ENCODE measurements at regions not wholly inside any gene's neighbourhood (a gene's known extent, or its start where the extent isn't known, plus 50 kb on each side); places are given as distances from the start of the nearest gene placed in this dataset.

DNA sequence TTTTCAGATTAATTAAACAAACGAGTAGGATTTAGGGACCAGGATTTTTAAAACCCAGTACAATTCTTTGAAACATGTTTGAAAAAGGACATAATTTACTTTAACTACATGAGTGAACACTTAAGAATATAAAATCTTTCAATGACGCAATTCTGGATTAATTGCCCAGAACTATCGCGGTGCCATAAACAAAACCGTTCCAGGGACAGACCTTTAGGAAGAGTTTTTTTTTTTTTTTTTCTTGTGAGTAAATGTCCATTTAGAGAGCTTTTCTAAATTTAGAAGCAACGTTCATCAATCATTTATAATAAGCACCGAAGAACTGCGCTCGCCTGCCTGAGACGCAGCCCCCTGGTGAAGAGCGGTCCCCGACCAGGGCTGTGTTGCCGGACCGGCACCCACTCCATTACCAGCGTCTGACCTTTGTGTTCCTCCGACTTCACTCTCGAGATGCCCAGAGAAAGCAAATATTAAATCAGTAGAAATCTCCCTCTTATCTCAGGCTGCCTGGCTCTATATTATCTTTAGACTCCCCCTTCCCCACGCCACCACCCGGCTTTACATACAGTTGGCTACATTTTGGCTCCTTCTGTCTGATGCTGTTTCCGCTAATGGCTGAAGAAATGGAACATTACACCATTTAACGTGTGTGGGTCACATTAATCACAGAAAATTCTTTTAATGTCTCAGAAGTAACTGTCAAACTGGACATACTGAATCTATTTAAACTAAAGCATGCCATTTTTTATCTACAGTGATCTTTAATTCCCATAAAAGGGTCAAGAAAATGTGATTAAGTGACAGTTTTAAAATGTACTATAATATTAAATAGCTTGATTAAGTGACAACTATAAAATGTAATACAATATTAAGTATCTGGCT is 364.0 kb upstream of the MEIS1 start:
- TF ChIP-seq, protein P1, sequence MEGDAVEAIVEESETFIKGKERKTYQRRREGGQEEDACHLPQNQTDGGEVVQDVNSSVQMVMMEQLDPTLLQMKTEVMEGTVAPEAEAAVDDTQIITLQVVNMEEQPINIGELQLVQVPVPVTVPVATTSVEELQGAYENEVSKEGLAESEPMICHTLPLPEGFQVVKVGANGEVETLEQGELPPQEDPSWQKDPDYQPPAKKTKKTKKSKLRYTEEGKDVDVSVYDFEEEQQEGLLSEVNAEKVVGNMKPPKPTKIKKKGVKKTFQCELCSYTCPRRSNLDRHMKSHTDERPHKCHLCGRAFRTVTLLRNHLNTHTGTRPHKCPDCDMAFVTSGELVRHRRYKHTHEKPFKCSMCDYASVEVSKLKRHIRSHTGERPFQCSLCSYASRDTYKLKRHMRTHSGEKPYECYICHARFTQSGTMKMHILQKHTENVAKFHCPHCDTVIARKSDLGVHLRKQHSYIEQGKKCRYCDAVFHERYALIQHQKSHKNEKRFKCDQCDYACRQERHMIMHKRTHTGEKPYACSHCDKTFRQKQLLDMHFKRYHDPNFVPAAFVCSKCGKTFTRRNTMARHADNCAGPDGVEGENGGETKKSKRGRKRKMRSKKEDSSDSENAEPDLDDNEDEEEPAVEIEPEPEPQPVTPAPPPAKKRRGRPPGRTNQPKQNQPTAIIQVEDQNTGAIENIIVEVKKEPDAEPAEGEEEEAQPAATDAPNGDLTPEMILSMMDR (IDR thresholded peaks at IDR 0.05; ENCODE audit: extremely low read depth, low read depth, low read length) = no peak
- Histone ChIP-seq H4K20me1 (ENCODE audit: insufficient read depth, low read length) (no peaks in the 10 kb centered on the region), H3K4me1 (ENCODE audit: insufficient read depth, low read length) (no peaks in the 10 kb centered on the region), H2AFZ (ENCODE audit: low read length) (no peak overlapping the region), H3K9me3 (ENCODE audit: low read depth, low read length) (no peaks in the 10 kb centered on the region), H3K27me3 (ENCODE audit: insufficient read depth, low read length) (no peaks in the 10 kb centered on the region), H3K79me2 (ENCODE audit: insufficient read depth, low read length) (no peaks in the 10 kb centered on the region), H3K27ac (ENCODE audit: low read depth, low read length) (no peak overlapping the region), H3K4me3 (ENCODE audit: insufficient read depth, low read length) (no peak overlapping the region), H3K4me2 (ENCODE audit: insufficient read depth, low read length) (no peak overlapping the region), H3K36me3 (ENCODE audit: insufficient read depth, low read length) (no peaks in the 10 kb centered on the region)
- DNase-seq (ENCODE audit: insufficient read length, low spot score, missing footprints) = no peak

- Histone ChIP-seq H3K27ac (ENCODE audit: low read depth, low read length) (no peak overlapping the region), H3K4me1 (ENCODE audit: insufficient read depth, low read length) (no peaks in the 10 kb centered on the region), H4K20me1 (ENCODE audit: insufficient read depth, low read length) (no peaks in the 10 kb centered on the region), H3K79me2 (ENCODE audit: insufficient read depth, low read length) (no peaks in the 10 kb centered on the region), H2AFZ (ENCODE audit: low read length) (no peak overlapping the region), H3K36me3 (ENCODE audit: insufficient read depth, low read length) (no peaks in the 10 kb centered on the region), H3K4me3 (ENCODE audit: insufficient read depth, low read length) (no peak overlapping the region), H3K9me3 (ENCODE audit: low read depth, low read length) (no peaks in the 10 kb centered on the region), H3K4me2 (ENCODE audit: insufficient read depth, low read length) (no peak overlapping the region), H3K27me3 (ENCODE audit: insufficient read depth, low read length) (no peaks in the 10 kb centered on the region)
- DNase-seq (ENCODE audit: insufficient read length, low spot score, missing footprints) = no peak
- TF ChIP-seq, protein P1 (IDR thresholded peaks at IDR 0.05; ENCODE audit: extremely low read depth, low read depth, low read length) = no peak
Measured at GRCh38 chr2:66069937-66070720, 364.8 kb upstream of the MEIS1 start.

DNA sequence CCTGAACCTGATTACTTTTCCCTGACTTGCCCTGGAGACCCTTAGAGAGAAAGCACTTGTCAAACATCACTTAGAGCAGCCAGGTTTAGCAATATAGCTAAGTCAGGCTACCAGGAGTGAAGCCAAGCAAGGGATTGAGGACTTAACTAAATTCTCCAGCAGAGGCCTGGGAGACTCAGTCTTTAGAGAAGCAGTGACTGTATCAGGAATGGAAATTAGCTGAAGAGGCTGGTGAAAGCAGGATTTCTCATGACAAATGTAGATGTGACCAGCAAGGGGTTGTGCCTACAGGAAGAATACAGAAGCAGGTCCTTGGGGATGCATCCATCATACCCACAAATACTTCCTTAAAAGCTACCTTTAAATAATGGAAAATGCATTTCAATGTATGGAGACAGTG is 368.9 kb upstream of the MEIS1 start:
- Histone ChIP-seq H3K36me3 (ENCODE audit: insufficient read depth, low read length) (no peaks in the 10 kb centered on the region), H3K27me3 (ENCODE audit: insufficient read depth, low read length) (no peaks in the 10 kb centered on the region), H3K4me2 (ENCODE audit: insufficient read depth, low read length) (no peak overlapping the region), H3K27ac (ENCODE audit: low read depth, low read length) (no peak overlapping the region), H3K9me3 (ENCODE audit: low read depth, low read length) (no peaks in the 10 kb centered on the region), H2AFZ (ENCODE audit: low read length) (no peak overlapping the region), H3K4me3 (ENCODE audit: insufficient read depth, low read length) (no peak overlapping the region), H3K4me1 (ENCODE audit: insufficient read depth, low read length) (no peaks in the 10 kb centered on the region), H3K79me2 (ENCODE audit: insufficient read depth, low read length) (no peaks in the 10 kb centered on the region), H4K20me1 (ENCODE audit: insufficient read depth, low read length) (no peaks in the 10 kb centered on the region)
- DNase-seq (ENCODE audit: insufficient read length, low spot score, missing footprints) = no peak
- TF ChIP-seq, protein P1 (IDR thresholded peaks at IDR 0.05; ENCODE audit: extremely low read depth, low read depth, low read length) = no peak

GRCh38 chr2:66059332-66059731 is 375.6 kb upstream of the MEIS1 start:
- DNase-seq (ENCODE audit: insufficient read length, low spot score, missing footprints) = no peak
- no peaks in the 10 kb centered on the region for H4K20me1 ChIP-seq (ENCODE audit: insufficient read depth, low read length)
- TF ChIP-seq, protein P1 (IDR thresholded peaks at IDR 0.05; ENCODE audit: extremely low read depth, low read depth, low read length) = no peak
- no peaks in the 10 kb centered on the region for H3K9me3 ChIP-seq (ENCODE audit: low read depth, low read length)
- no peak overlapping the region for H3K4me2 ChIP-seq (ENCODE audit: insufficient read depth, low read length)
- H3K27ac ChIP-seq (ENCODE audit: low read depth, low read length) = no peak overlapping the region
- H3K79me2 ChIP-seq (ENCODE audit: insufficient read depth, low read length) = no peaks in the 10 kb centered on the region
- H3K4me3 ChIP-seq (ENCODE audit: insufficient read depth, low read length) = no peak overlapping the region
- no peaks in the 10 kb centered on the region for H3K4me1 ChIP-seq (ENCODE audit: insufficient read depth, low read length)
- no peaks in the 10 kb centered on the region for H3K27me3 ChIP-seq (ENCODE audit: insufficient read depth, low read length)
- no peaks in the 10 kb centered on the region for H3K36me3 ChIP-seq (ENCODE audit: insufficient read depth, low read length)
- no peak overlapping the region for H2AFZ ChIP-seq (ENCODE audit: low read length)
